ENCODE measurements at regions not wholly inside any gene's neighbourhood (a gene's known extent, or its start where the extent isn't known, plus 50 kb on each side); places are given as distances from the start of the nearest gene placed in this dataset.

DNA sequence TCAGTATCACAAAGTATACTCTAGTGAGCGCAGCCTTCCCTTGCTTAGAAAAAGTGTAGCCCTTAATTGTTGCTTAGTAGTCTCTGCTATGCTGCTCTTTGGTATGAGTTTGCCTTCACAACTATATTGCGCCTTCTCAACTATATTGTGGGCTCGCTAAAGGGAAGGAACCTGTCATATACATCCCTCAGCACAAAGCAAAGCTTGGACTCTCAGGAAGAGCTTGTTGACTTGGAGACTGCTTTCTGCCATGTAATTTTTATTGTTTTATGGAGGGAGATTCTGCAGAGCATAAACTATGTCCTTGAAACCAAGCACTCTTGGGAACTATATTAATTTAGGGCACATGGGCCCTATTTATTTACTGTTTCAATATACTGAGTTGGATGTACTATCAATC lies 119.1 kb upstream of the HAPLN1 start:
- no peak for TF ChIP-seq POLR2A (IDR thresholded peaks at IDR 0.05)
- TF ChIP-seq, protein P1, sequence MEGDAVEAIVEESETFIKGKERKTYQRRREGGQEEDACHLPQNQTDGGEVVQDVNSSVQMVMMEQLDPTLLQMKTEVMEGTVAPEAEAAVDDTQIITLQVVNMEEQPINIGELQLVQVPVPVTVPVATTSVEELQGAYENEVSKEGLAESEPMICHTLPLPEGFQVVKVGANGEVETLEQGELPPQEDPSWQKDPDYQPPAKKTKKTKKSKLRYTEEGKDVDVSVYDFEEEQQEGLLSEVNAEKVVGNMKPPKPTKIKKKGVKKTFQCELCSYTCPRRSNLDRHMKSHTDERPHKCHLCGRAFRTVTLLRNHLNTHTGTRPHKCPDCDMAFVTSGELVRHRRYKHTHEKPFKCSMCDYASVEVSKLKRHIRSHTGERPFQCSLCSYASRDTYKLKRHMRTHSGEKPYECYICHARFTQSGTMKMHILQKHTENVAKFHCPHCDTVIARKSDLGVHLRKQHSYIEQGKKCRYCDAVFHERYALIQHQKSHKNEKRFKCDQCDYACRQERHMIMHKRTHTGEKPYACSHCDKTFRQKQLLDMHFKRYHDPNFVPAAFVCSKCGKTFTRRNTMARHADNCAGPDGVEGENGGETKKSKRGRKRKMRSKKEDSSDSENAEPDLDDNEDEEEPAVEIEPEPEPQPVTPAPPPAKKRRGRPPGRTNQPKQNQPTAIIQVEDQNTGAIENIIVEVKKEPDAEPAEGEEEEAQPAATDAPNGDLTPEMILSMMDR (IDR thresholded peaks at IDR 0.05) = no peak
